Activated CD8-positive, alpha-beta memory T cell treated with anti-CD3 and anti-CD28 coated beads, Interleukin-2, amount 10 ng/mL, durations not matched to agents 7 days and 5 days (primary cell): ENCODE measurements at regions not wholly inside any gene's neighbourhood (a gene's known extent, or its start where the extent isn't known, plus 50 kb on each side); places are given as distances from the start of the nearest gene placed in this dataset.

Source experiments
- ATAC-seq: fragments of 150-1000 bp; cut with Tn5 transposase; one replicate; pipeline ENCODE4 v1.10.0; 2021; ENCODE audit warnings: moderate library complexity
- CTCF ChIA-PET: fragments of 350-600 bp; sonication (Branson Sonifier 250); formaldehyde crosslinking; loops from one replicate; lab custom pipeline; 2021; ENCODE audit warnings: antibody characterized with exemption; lab: Charles Lee
- DNase-seq: peaks from one replicate; pipeline ENCODE4 v3.0.0-alpha.2; 2020
- H3K27ac Mint-ChIP-seq: one replicate; pipeline ENCODE4 v1.8.0; 2021; ENCODE audit warnings: mild to moderate bottlenecking, mixed read lengths
- H3K27me3 Mint-ChIP-seq: one replicate; pipeline ENCODE4 v1.8.0; 2021; ENCODE audit warnings: mixed read lengths
- H3K36me3 Mint-ChIP-seq: one replicate; pipeline ENCODE4 v1.8.0; 2021; ENCODE audit warnings: mild to moderate bottlenecking, mixed read lengths
- H3K4me1 Mint-ChIP-seq: one replicate; pipeline ENCODE4 v1.8.0; 2021; ENCODE audit warnings: mixed read lengths
- H3K4me3 Mint-ChIP-seq: one replicate; pipeline ENCODE4 v1.8.0; 2021; ENCODE audit warnings: mild to moderate bottlenecking, moderate library complexity, mixed read lengths
- H3K9me3 Mint-ChIP-seq: one replicate; pipeline ENCODE4 v1.8.0; 2022; ENCODE audit warnings: low read depth, mixed read lengths

GRCh38 chr2:75367401-75367800 lies 168.1 kb upstream of the TACR1 start:
- Mint-ChIP-seq H3K9me3 (peaks cover 2% of the 10 kb centered on the region), H3K4me1 (no peaks in the 10 kb centered on the region), H3K27me3 (no peaks in the 10 kb centered on the region), H3K36me3 (no peaks in the 10 kb centered on the region), H3K4me3 (no peak overlapping the region), H3K27ac (no peak overlapping the region)
- DNase-seq, result no peak
- ATAC-seq, result no peak
- CTCF ChIA-PET, result no interaction called here

GRCh38 chr2:75361486-75361885 lies 162.2 kb upstream of the TACR1 start:
- no peaks in the 10 kb centered on the region for H3K36me3 Mint-ChIP-seq
- CTCF ChIA-PET, result no interaction called here

GRCh38 chr2:75360945-75361344 lies 161.6 kb upstream of the TACR1 start:
- CTCF ChIA-PET, result no interaction called here
- Mint-ChIP-seq H3K4me3 (no peak overlapping the region), H3K36me3 (no peaks in the 10 kb centered on the region), H3K27me3 (no peaks in the 10 kb centered on the region), H3K4me1 (no peaks in the 10 kb centered on the region), H3K9me3 (no peaks in the 10 kb centered on the region), H3K27ac (no peak overlapping the region)
- ATAC-seq (no peak), DNase-seq (no peak)

More at GRCh38 chr2:75361486-75361885, 162.2 kb upstream of the TACR1 start:
- Mint-ChIP-seq H3K4me1 (no peaks in the 10 kb centered on the region), H3K4me3 (no peak overlapping the region), H3K27me3 (no peaks in the 10 kb centered on the region), H3K27ac (no peak overlapping the region), H3K9me3 (no peaks in the 10 kb centered on the region)
- DNase-seq (no peak), ATAC-seq (no peak)

GRCh38 chr2:75356865-75357264 lies 157.5 kb upstream of the TACR1 start:
- no peak for DNase-seq
- H3K4me1 Mint-ChIP-seq, result no peaks in the 10 kb centered on the region
- no peaks in the 10 kb centered on the region for H3K9me3 Mint-ChIP-seq
- H3K4me3 Mint-ChIP-seq, result no peak overlapping the region
- no peaks in the 10 kb centered on the region for H3K36me3 Mint-ChIP-seq
- no peak for ATAC-seq
- H3K27me3 Mint-ChIP-seq, result no peaks in the 10 kb centered on the region
- H3K27ac Mint-ChIP-seq, result no peak overlapping the region
- CTCF ChIA-PET, result no interaction called here

- H3K36me3 Mint-ChIP-seq, result no peaks in the 10 kb centered on the region
- H3K27me3 Mint-ChIP-seq, result no peaks in the 10 kb centered on the region
- H3K4me1 Mint-ChIP-seq, result no peaks in the 10 kb centered on the region
- peaks cover 2% of the 10 kb centered on the region for H3K9me3 Mint-ChIP-seq
- H3K4me3 Mint-ChIP-seq, result no peak overlapping the region
- DNase-seq, result no peak
- CTCF ChIA-PET, result no interaction called here
- no peak for ATAC-seq
- H3K27ac Mint-ChIP-seq, result no peak overlapping the region
Measured at GRCh38 chr2:75353131-75353530, 153.8 kb upstream of the TACR1 start.

GRCh38 chr2:75348307-75348706 lies 149.0 kb upstream of the TACR1 start:
- no peak for ATAC-seq
- H3K4me1 Mint-ChIP-seq, result no peaks in the 10 kb centered on the region
- no peaks in the 10 kb centered on the region for H3K36me3 Mint-ChIP-seq
- CTCF ChIA-PET, result no interaction called here
- no peak overlapping the region for H3K4me3 Mint-ChIP-seq
- H3K9me3 Mint-ChIP-seq, result peaks cover 2% of the 10 kb centered on the region
- peaks cover 3% of the 10 kb centered on the region for H3K27me3 Mint-ChIP-seq
- DNase-seq, result no peak
- no peak overlapping the region for H3K27ac Mint-ChIP-seq

- ATAC-seq (no peak), DNase-seq (no peak)
- Mint-ChIP-seq H3K4me3 (no peak overlapping the region), H3K27me3 (peaks cover 6% of the 10 kb centered on the region), H3K9me3 (no peaks in the 10 kb centered on the region), H3K36me3 (no peaks in the 10 kb centered on the region), H3K27ac (no peak overlapping the region), H3K4me1 (no peaks in the 10 kb centered on the region)
- CTCF ChIA-PET, result no interaction called here
Measured at GRCh38 chr2:75344146-75344545, 144.8 kb upstream of the TACR1 start.

- CTCF ChIA-PET, result no interaction called here
- H3K36me3 Mint-ChIP-seq, result no peaks in the 10 kb centered on the region
- H3K4me3 Mint-ChIP-seq, result no peak overlapping the region
- DNase-seq (no peak), ATAC-seq (no peak)
- H3K27me3 Mint-ChIP-seq, result peaks cover 9% of the 10 kb centered on the region
- no peaks in the 10 kb centered on the region for H3K4me1 Mint-ChIP-seq
- H3K9me3 Mint-ChIP-seq, result no peaks in the 10 kb centered on the region
- no peak overlapping the region for H3K27ac Mint-ChIP-seq
Measured at GRCh38 chr2:75342504-75343175, 143.3 kb upstream of the TACR1 start.

GRCh38 chr2:75340560-75340959 lies 141.2 kb upstream of the TACR1 start:
- H3K4me3 Mint-ChIP-seq, result no peak overlapping the region
- peaks cover 9% of the 10 kb centered on the region for H3K27me3 Mint-ChIP-seq
- ATAC-seq (no peak), DNase-seq (no peak)
- H3K9me3 Mint-ChIP-seq, result no peaks in the 10 kb centered on the region
- no peaks in the 10 kb centered on the region for H3K4me1 Mint-ChIP-seq
- CTCF ChIA-PET, result no interaction called here
- no peaks in the 10 kb centered on the region for H3K36me3 Mint-ChIP-seq
- H3K27ac Mint-ChIP-seq, result no peak overlapping the region

- Mint-ChIP-seq H3K27me3 (peaks cover 7% of the 10 kb centered on the region), H3K4me1 (no peaks in the 10 kb centered on the region), H3K27ac (no peak overlapping the region), H3K4me3 (no peak overlapping the region), H3K9me3 (no peaks in the 10 kb centered on the region), H3K36me3 (no peaks in the 10 kb centered on the region)
- DNase-seq (no peak), ATAC-seq (no peak)
- CTCF ChIA-PET, result no interaction called here
Measured at GRCh38 chr2:75338461-75338860, 139.1 kb upstream of the TACR1 start.

GRCh38 chr2:75337619-75338018 lies 138.3 kb upstream of the TACR1 start:
- no peak overlapping the region for H3K27ac Mint-ChIP-seq
- no peak for DNase-seq
- H3K9me3 Mint-ChIP-seq, result no peaks in the 10 kb centered on the region
- H3K4me3 Mint-ChIP-seq, result no peak overlapping the region
- CTCF ChIA-PET, result interaction anchor here (1.4 kb wide), 1 partner anchor 129 kb away, joined by 3 read pairs; no protein-coding TSS in a partner anchor
- H3K36me3 Mint-ChIP-seq, result no peaks in the 10 kb centered on the region
- peaks cover 6% of the 10 kb centered on the region for H3K27me3 Mint-ChIP-seq
- no peaks in the 10 kb centered on the region for H3K4me1 Mint-ChIP-seq
- ATAC-seq, result no peak

- no peaks in the 10 kb centered on the region for H3K36me3 Mint-ChIP-seq
- CTCF ChIA-PET, result interaction anchor here (1.4 kb wide), 1 partner anchor 130 kb away, joined by 3 read pairs; no protein-coding TSS in a partner anchor
- H3K4me1 Mint-ChIP-seq, result no peaks in the 10 kb centered on the region
- peaks cover 6% of the 10 kb centered on the region for H3K27me3 Mint-ChIP-seq
- H3K27ac Mint-ChIP-seq, result no peak overlapping the region
- ATAC-seq, result no peak
- no peak for DNase-seq
- no peak overlapping the region for H3K4me3 Mint-ChIP-seq
- H3K9me3 Mint-ChIP-seq, result no peaks in the 10 kb centered on the region
Measured at GRCh38 chr2:75337016-75337415, 137.7 kb upstream of the TACR1 start.

- H3K27me3 Mint-ChIP-seq, result peaks cover 6% of the 10 kb centered on the region
- H3K4me3 Mint-ChIP-seq, result no peak overlapping the region
- DNase-seq (no peak), ATAC-seq (no peak)
- no peaks in the 10 kb centered on the region for H3K9me3 Mint-ChIP-seq
- CTCF ChIA-PET, result interaction anchor here (1.4 kb wide), 1 partner anchor 130 kb away, joined by 3 read pairs; no protein-coding TSS in a partner anchor
- H3K4me1 Mint-ChIP-seq, result no peaks in the 10 kb centered on the region
- H3K36me3 Mint-ChIP-seq, result no peaks in the 10 kb centered on the region
- H3K27ac Mint-ChIP-seq, result no peak overlapping the region
Measured at GRCh38 chr2:75336451-75336850, 137.1 kb upstream of the TACR1 start.

- no peaks in the 10 kb centered on the region for H3K36me3 Mint-ChIP-seq
- no peak overlapping the region for H3K27ac Mint-ChIP-seq
- CTCF ChIA-PET, result no interaction called here
- DNase-seq (no peak), ATAC-seq (no peak)
- no peak overlapping the region for H3K4me3 Mint-ChIP-seq
- peaks cover 3% of the 10 kb centered on the region for H3K27me3 Mint-ChIP-seq
- no peaks in the 10 kb centered on the region for H3K4me1 Mint-ChIP-seq
- no peaks in the 10 kb centered on the region for H3K9me3 Mint-ChIP-seq
Measured at GRCh38 chr2:75334076-75334475, 134.8 kb upstream of the TACR1 start.
